ENCODE measurements at regions not wholly inside any gene's neighbourhood (a gene's known extent, or its start where the extent isn't known, plus 50 kb on each side); places are given as distances from the start of the nearest gene placed in this dataset.

DNA sequence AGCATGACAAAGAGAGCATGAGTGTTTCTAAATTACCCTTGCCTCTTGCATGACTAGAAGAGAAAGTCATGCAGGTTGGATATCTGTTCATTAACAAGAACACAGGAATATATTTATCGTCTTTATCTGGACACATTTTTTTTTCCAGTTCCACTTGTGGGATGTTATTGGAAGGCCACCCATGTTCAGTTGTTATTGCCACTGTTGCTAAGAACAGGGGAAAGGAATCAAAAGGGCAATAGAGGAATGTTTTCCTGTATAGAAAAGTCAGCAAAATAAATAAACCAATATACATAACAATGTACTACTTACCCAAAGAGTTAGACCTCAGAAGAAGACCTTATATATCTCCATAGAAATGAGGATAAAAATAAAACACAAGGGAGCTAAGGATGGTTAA is 270.1 kb downstream of the QDPR start:
- SMC1A ChIA-PET (ENCODE audit: uncharacterized antibody, unreplicated experiment), result interaction anchor here (0.8 kb wide), 1 partner anchor 22 kb away, joined by 3 read pairs; no protein-coding TSS in a partner anchor
- in situ Hi-C loops (cut with MboI), result no loop called here
- 93% methylated on average over 1 of the region's 1 CpG for WGBS (ENCODE audit: insufficient coverage, insufficient replicate concordance, low lambda C conversion rate, missing lambda C conversion rate)
- FAIRE-seq (no peak), ATAC-seq (no peak), DNase-seq (ENCODE audit: low read depth, low spot score) (no peak)
- Histone ChIP-seq H3K4me1 (ENCODE audit: control insufficient read depth, insufficient read depth, low read length) (no peaks in the 10 kb centered on the region), H4K20me1 (ENCODE audit: control insufficient read depth, insufficient read depth) (no peaks in the 10 kb centered on the region), H3K9ac (ENCODE audit: control insufficient read depth, insufficient read depth, low read length) (no peak overlapping the region), H3K4me2 (ENCODE audit: control insufficient read depth, insufficient read depth) (no peak overlapping the region), H3K27ac (ENCODE audit: control insufficient read depth, insufficient read depth) (no peak overlapping the region), H3K4me3 (no peak overlapping the region), H3K79me2 (ENCODE audit: control insufficient read depth, insufficient read depth, low read length) (no peaks in the 10 kb centered on the region), H2AFZ (ENCODE audit: control insufficient read depth, low read depth, low read length) (no peak overlapping the region), H3K9me3 (replicated peaks; ENCODE audit: control insufficient read depth, insufficient read depth, low read length) (no peaks in the 10 kb centered on the region), H3K27me3 (replicated peaks in 1 of 2; ENCODE audit: control insufficient read depth in 2 of 2, insufficient read depth in 2 of 2, low read length in 1 of 2) (no peaks in the 10 kb centered on the region), H3K36me3 (ENCODE audit: control insufficient read depth in 2 of 2, insufficient read depth in 2 of 2, low read length in 1 of 2) (no peaks in the 10 kb centered on the region)
- RAD21 ChIA-PET (ENCODE audit: unreplicated experiment), result no interaction called here
- TF ChIP-seq, protein P1, sequence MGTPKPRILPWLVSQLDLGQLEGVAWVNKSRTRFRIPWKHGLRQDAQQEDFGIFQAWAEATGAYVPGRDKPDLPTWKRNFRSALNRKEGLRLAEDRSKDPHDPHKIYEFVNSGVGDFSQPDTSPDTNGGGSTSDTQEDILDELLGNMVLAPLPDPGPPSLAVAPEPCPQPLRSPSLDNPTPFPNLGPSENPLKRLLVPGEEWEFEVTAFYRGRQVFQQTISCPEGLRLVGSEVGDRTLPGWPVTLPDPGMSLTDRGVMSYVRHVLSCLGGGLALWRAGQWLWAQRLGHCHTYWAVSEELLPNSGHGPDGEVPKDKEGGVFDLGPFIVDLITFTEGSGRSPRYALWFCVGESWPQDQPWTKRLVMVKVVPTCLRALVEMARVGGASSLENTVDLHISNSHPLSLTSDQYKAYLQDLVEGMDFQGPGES (IDR thresholded peaks at IDR 0.05), result no peak
- TF ChIP-seq FOS (IDR thresholded peaks at IDR 0.05; ENCODE audit: borderline replicate concordance, extremely low read depth, insufficient read length) (no peak), USF2 (IDR thresholded peaks at IDR 0.05; ENCODE audit: borderline replicate concordance, low read depth, low read length) (no peak), KLF5 (IDR thresholded peaks at IDR 0.05; ENCODE audit: partially characterized antibody) (no peak), TCF7 (IDR thresholded peaks at IDR 0.05; ENCODE audit: borderline replicate concordance) (no peak), YY1 (IDR thresholded peaks at IDR 0.05; ENCODE audit: low read depth, low read length) (no peak), STAT1 (conservative IDR thresholded peaks at IDR 0.05) (no peak), FOXK2 (IDR thresholded peaks at IDR 0.05) (no peak), KAT2A (conservative IDR thresholded peaks at IDR 0.05; ENCODE audit: control insufficient read depth, low read depth, low read length) (no peak), E2F4 (IDR thresholded peaks at IDR 0.05; ENCODE audit: low read depth, low read length) (no peak)
- TF ChIP-seq, protein P2, sequence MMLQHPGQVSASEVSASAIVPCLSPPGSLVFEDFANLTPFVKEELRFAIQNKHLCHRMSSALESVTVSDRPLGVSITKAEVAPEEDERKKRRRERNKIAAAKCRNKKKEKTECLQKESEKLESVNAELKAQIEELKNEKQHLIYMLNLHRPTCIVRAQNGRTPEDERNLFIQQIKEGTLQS (IDR thresholded peaks at IDR 0.05; ENCODE audit: borderline replicate concordance, extremely low read depth, low read depth, low read length), result no peak
- CTCF ChIA-PET, result no interaction called here
- BruUV-seq (replicated peaks), result no TSS peak
- intact Hi-C loops (cut with micrococcal nuclease; ENCODE audit: unreplicated experiment), result no loop called here
- POLR2A ChIA-PET, result no interaction called here
